Activated CD4-positive, alpha-beta memory T cell treated with anti-CD3 and anti-CD28 coated beads, Interleukin-2, amount 10 ng/mL, durations not matched to agents 7 days and 5 days (primary cell): ENCODE measurements at regions not wholly inside any gene's neighbourhood (a gene's known extent, or its start where the extent isn't known, plus 50 kb on each side); places are given as distances from the start of the nearest gene placed in this dataset.

Experiments
- CTCF ChIA-PET: fragments of 350-600 bp; sonication (Branson Sonifier 250); formaldehyde crosslinking; loops from one replicate; lab custom pipeline; 2021; ENCODE audit warnings: antibody characterized with exemption, inconsistent platforms; lab: Charles Lee
- POLR2A ChIA-PET: fragments of 350-600 bp; sonication (Branson Sonifier 250); formaldehyde crosslinking; loops from one replicate; lab custom pipeline; 2021; ENCODE audit warnings: antibody characterized with exemption; lab: Charles Lee
- DNase-seq: peaks from one replicate; pipeline ENCODE4 v3.0.0-alpha.2; 2020
- H3K27ac Mint-ChIP-seq: one replicate; pipeline ENCODE4 v1.8.0; 2021; ENCODE audit warnings: mild to moderate bottlenecking, mixed read lengths
- H3K27me3 Mint-ChIP-seq: one replicate; pipeline ENCODE4 v1.8.0; 2021; ENCODE audit warnings: mixed read lengths
- H3K36me3 Mint-ChIP-seq: one replicate; pipeline ENCODE4 v1.8.0; 2021; ENCODE audit warnings: low read depth, mixed read lengths
- H3K4me1 Mint-ChIP-seq: one replicate; pipeline ENCODE4 v1.8.0; 2021; ENCODE audit warnings: mixed read lengths
- H3K4me3 Mint-ChIP-seq: one replicate; pipeline ENCODE4 v1.8.0; 2021; ENCODE audit warnings: mild to moderate bottlenecking, mixed read lengths
- H3K9me3 Mint-ChIP-seq: one replicate; pipeline ENCODE4 v1.8.0; 2021; ENCODE audit warnings: mixed read lengths

DNA sequence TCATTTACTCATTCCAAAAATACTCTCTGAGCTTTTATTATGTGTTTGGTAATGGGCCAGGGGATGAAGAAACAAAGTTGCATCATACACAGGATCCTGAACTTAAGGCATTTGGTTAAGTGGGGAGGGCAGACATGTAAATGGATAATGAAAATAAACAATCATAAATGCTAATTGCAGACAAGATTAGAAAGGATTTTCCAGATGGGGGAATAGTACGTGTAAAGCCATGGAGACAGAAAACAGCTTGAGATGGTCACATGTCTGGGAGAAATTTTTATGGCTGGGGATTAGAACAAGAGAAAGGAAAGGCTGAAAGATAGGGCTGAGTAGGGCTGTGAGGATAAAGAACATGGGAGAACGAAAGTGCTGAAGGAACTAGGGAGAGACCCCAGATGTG, 534.3 kb upstream of the LARGE1 start:
- ChIA-PET POLR2A (no interaction called here), CTCF (no interaction called here)
- Mint-ChIP-seq H3K4me1 (no peaks in the 10 kb centered on the region), H3K36me3 (no peaks in the 10 kb centered on the region), H3K4me3 (no peak overlapping the region), H3K9me3 (peaks cover 12% of the 10 kb centered on the region), H3K27me3 (no peaks in the 10 kb centered on the region), H3K27ac (no peak overlapping the region)
- no peak for DNase-seq

DNA sequence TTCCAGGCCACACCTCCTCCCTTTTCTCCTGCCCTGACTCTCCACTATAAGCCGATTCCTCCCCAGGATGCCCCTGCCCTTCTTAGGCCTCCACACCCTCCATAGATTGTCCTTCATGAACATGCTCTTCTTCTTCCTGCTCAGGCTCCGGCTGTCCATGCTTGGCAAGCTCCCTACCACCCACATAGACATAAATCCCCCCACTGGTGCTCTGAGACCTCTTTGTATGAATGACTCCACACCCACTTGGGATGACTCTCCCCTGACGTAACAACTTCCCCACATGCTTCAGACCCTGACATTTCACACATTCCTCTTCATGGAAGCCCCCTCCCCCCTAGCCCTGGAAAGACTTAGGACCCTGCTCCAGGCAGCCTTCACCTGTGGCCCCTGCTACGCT, 542.5 kb upstream of the LARGE1 start:
- ChIA-PET CTCF (no interaction called here), POLR2A (no interaction called here)
- Mint-ChIP-seq H3K4me1 (no peaks in the 10 kb centered on the region), H3K36me3 (no peaks in the 10 kb centered on the region), H3K9me3 (peaks cover 9% of the 10 kb centered on the region), H3K27ac (no peak overlapping the region), H3K4me3 (no peak overlapping the region), H3K27me3 (no peaks in the 10 kb centered on the region)
- no peak for DNase-seq

DNA sequence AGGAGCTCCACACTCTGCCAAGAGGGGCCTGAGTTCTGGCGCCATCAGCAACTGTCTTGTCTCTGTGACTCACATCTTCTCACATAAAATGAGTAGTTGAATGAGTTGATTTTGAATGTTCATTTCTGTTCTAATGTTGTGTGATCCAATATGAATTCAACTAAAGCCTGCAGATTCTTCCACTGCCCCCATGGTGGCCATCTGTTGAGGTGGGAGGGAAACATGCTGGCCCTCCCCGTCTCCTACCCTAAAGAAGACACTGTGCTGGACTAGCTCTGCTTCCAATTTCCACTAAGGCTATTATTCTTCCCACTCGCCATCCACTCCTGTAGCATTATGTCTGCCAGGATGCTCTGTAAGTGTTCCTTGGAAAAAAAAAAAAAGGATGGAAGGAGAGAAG, 555.6 kb upstream of the LARGE1 start:
- H3K36me3 Mint-ChIP-seq, result no peaks in the 10 kb centered on the region
- H3K27me3 Mint-ChIP-seq, result no peaks in the 10 kb centered on the region
- H3K27ac Mint-ChIP-seq, result no peak overlapping the region
- no peaks in the 10 kb centered on the region for H3K4me1 Mint-ChIP-seq
- POLR2A ChIA-PET, result no interaction called here
- peaks cover 18% of the 10 kb centered on the region for H3K9me3 Mint-ChIP-seq
- no peak for DNase-seq
- H3K4me3 Mint-ChIP-seq, result no peak overlapping the region
- CTCF ChIA-PET, result no interaction called here

DNA sequence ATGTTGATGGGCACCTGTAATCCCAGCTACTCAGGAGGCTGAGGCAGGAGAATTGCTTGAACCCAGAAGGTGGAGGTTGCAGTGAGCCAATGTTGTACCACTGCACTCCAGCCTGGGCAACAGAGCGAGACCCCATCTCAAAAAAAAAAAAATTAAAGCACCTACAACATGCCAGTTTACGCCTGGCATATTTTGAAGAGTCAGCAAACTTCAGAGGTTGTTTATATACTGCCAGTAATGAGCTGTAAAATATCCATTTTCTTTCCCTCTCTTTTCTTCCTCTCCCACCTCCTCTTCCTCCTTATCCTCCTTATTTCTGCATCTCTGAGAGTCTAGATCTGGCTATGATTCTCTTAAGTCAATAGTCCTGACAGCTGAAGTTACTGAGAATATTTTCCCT, 556.5 kb upstream of the LARGE1 start:
- H3K27me3 Mint-ChIP-seq, result no peaks in the 10 kb centered on the region
- CTCF ChIA-PET, result no interaction called here
- POLR2A ChIA-PET, result no interaction called here

DNA sequence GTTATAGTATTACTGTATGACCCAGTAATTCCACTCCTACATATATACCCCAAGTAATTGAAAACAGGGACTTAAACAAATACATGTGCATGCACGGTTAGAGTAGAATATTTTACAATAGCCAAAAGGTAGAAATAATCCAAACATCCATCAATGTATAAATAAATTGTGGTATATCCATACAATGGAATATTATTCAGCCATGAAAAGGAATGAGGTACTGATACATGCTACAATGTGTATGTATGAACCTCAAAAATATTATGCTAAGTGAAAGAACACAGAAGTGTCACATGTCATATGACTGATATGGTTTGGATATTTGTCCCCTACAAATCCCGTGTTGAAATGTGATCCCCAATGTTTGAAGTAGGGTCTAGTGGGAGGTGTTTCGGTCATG, 560.8 kb upstream of the LARGE1 start:
- no peaks in the 10 kb centered on the region for H3K27me3 Mint-ChIP-seq
- peaks cover 27% of the 10 kb centered on the region for H3K9me3 Mint-ChIP-seq
- no peak overlapping the region for H3K27ac Mint-ChIP-seq
- no peaks in the 10 kb centered on the region for H3K4me1 Mint-ChIP-seq
- ChIA-PET POLR2A (no interaction called here), CTCF (no interaction called here)
- H3K36me3 Mint-ChIP-seq, result no peaks in the 10 kb centered on the region
- H3K4me3 Mint-ChIP-seq, result no peak overlapping the region
- no peak for DNase-seq

More for the DNA sequence above, 556.5 kb upstream of the LARGE1 start:
- Mint-ChIP-seq H3K27ac (no peak overlapping the region), H3K4me1 (no peaks in the 10 kb centered on the region), H3K9me3 (peaks cover 19% of the 10 kb centered on the region), H3K36me3 (no peaks in the 10 kb centered on the region), H3K4me3 (no peak overlapping the region)
- no peak for DNase-seq

DNA sequence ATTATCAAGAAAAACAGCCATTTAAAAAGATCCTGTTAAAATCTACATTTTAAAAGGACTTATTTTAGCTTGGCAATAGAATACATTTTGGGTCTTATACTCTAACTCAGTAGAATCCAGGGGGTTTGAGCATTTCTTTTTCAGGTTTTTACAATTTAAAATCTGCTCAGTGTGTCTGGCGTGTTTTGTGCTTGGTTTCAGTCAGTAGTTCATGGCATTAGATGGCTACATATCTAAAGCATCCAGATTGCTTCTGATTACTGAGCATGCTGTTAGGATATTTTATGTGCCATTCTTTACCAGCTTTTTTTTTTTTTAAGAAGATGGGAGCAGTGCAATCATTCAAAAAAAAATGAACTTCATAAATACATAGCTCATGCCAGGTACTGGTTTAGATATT, 566.1 kb upstream of the LARGE1 start:
- no peaks in the 10 kb centered on the region for H3K4me1 Mint-ChIP-seq
- no peaks in the 10 kb centered on the region for H3K27me3 Mint-ChIP-seq
- DNase-seq, result no peak
- POLR2A ChIA-PET, result no interaction called here
- H3K36me3 Mint-ChIP-seq, result no peaks in the 10 kb centered on the region
- no peak overlapping the region for H3K4me3 Mint-ChIP-seq
- H3K27ac Mint-ChIP-seq, result no peak overlapping the region
- peaks cover 21% of the 10 kb centered on the region for H3K9me3 Mint-ChIP-seq
- CTCF ChIA-PET, result no interaction called here

DNA sequence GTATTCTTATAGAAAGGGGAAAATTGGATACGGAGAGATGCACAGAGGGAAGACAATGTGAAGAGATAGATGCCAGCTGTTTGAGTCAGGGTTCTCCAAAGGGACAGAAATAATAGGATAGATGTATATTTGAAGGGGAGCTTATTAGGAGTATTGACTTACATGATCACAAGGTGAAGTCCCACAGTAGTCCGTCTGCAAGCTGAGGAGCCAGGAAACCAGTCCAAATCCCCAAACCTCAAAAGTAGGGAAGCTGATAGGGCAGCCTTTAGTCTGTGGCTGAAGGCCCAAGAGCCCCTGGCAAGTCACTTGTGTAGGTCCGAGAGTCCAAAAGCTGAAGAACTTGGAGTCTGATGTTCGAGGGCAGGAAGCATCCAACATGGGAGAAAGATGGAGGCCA, 569.6 kb upstream of the LARGE1 start:
- H3K36me3 Mint-ChIP-seq, result no peaks in the 10 kb centered on the region
- H3K4me3 Mint-ChIP-seq, result no peak overlapping the region
- H3K27ac Mint-ChIP-seq, result no peak overlapping the region
- POLR2A ChIA-PET, result no interaction called here
- H3K27me3 Mint-ChIP-seq, result no peaks in the 10 kb centered on the region
- DNase-seq, result no peak
- peaks cover 23% of the 10 kb centered on the region for H3K9me3 Mint-ChIP-seq
- CTCF ChIA-PET, result no interaction called here
- H3K4me1 Mint-ChIP-seq, result no peaks in the 10 kb centered on the region

DNA sequence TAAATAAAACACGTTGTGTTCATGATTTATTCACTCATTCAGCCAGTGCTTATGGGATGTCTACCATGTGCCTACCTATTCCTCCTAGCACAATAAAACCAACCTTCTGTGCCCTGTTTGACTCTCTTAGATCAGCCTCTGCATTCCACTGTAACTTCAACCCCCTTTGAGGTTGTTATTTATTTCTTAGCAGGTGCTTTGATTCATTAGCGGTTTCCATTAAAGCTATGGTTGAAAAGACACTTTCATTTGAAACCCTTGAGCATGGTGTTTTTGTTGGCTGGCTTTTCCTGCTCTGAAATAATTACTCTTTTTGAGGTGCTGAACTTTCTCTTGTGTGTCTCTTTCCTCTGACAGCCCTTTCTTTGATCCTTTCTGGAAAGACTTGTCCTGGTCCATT, 570.6 kb upstream of the LARGE1 start:
- ChIA-PET CTCF (no interaction called here), POLR2A (no interaction called here)
- Mint-ChIP-seq H3K27me3 (no peaks in the 10 kb centered on the region), H3K27ac (no peak overlapping the region), H3K36me3 (no peaks in the 10 kb centered on the region), H3K4me3 (no peak overlapping the region), H3K4me1 (no peaks in the 10 kb centered on the region), H3K9me3 (peaks cover 23% of the 10 kb centered on the region)
- no peak for DNase-seq

DNA sequence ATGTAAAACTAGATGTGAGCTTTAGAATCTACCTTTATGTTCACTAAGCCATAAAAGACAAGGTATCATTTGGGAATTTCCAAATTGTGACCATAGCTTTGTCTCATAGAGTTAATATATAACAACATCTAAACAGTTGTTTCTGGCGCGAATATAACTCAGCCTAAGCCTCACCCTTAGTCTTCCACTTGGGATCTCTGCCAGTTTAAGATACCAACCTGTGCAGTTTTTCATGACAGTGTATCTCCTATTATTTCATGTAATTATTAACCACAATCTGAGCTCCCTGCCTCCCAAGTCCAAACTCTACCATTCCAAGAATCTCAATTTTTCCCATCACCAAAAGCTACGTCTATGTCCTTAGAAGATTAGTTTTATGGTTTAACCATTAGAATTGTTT, 572.5 kb upstream of the ISX start:
- Mint-ChIP-seq H3K27me3 (no peaks in the 10 kb centered on the region), H3K9me3 (peaks cover 21% of the 10 kb centered on the region), H3K27ac (no peak overlapping the region), H3K36me3 (no peaks in the 10 kb centered on the region), H3K4me1 (no peaks in the 10 kb centered on the region), H3K4me3 (no peak overlapping the region)
- no peak for DNase-seq
- CTCF ChIA-PET, result no interaction called here
- POLR2A ChIA-PET, result no interaction called here

DNA sequence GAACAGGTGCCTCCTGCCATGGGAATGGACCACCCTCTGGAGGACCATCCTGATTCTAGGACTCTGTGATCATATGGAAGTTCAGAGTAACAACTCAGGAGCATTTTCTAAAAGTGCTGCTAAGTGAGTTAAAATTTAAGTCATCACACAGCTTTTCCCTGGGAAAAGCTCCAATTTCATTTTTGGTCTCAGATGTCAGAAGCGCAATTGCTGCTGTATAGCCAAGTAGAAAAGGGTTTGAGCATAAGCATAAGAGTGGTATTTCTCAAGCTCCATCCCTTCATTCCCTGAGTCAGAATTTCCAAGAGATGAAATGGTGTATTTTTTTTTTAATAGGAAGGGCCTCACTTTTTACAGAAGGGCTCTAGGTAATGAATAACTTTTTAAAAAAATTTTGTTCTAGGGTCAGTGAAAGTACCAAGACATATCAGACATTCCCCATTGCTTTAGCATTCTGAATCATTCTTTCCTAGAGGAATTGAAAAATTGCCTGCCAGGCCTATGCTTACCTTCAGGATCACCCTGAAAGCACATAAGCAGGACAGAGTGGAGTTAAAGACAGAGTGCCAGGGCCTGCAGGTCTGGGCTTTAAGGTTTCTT, 564.5 kb upstream of the ISX start:
- Mint-ChIP-seq H3K4me1 (no peaks in the 10 kb centered on the region), H3K27me3 (no peaks in the 10 kb centered on the region), H3K27ac (no peak overlapping the region), H3K4me3 (no peak overlapping the region), H3K36me3 (no peaks in the 10 kb centered on the region), H3K9me3 (peaks cover 9% of the 10 kb centered on the region)
- POLR2A ChIA-PET, result no interaction called here
- no peak for DNase-seq
- CTCF ChIA-PET, result no interaction called here

DNA sequence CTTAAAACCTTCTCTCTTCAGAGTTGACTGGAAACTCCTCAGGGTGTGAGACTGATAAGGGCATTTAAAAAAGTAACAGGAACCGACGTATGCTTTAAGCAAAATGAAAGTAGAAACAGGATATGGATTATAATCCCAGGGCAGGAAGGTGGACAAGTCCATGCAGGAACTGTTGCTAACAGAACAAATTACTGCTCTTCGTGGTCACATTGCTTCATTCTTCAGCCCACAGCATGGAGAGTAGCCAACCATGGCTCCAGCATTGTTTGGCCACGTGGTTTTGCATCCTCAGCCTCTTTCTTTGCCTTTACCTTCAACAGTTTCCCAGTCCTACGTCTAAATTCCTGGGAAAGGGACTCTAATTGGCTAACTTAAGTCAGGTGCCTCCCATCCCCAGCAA, 563.1 kb upstream of the ISX start:
- H3K27ac Mint-ChIP-seq, result no peak overlapping the region
- no peaks in the 10 kb centered on the region for H3K36me3 Mint-ChIP-seq
- no peaks in the 10 kb centered on the region for H3K27me3 Mint-ChIP-seq
- H3K4me1 Mint-ChIP-seq, result no peaks in the 10 kb centered on the region
- DNase-seq, result no peak
- H3K9me3 Mint-ChIP-seq, result peaks cover 14% of the 10 kb centered on the region
- POLR2A ChIA-PET, result no interaction called here
- CTCF ChIA-PET, result no interaction called here
- H3K4me3 Mint-ChIP-seq, result no peak overlapping the region

DNA sequence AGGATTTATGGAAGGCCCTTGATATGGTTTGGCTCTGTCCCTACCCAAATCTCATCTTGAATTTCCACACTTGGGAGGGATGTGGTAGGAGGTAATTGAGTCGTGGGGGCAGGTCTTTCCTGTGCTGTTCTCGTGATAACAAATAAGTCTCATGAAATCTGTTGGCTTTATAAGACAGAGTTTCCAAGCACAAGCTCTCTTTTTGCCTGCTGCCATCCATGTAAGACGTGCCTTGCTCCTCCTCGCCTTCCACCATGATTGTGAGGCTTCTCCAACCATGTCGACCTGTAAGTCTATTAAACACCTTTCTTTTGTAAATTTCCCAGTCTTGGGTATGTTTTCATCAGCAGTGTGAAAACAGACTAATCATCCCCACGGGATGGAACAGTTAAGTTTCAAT, 557.2 kb upstream of the ISX start:
- Mint-ChIP-seq H3K36me3 (no peaks in the 10 kb centered on the region), H3K9me3 (peaks cover 29% of the 10 kb centered on the region), H3K4me1 (no peaks in the 10 kb centered on the region), H3K4me3 (no peak overlapping the region), H3K27ac (no peak overlapping the region), H3K27me3 (no peaks in the 10 kb centered on the region)
- ChIA-PET POLR2A (no interaction called here), CTCF (no interaction called here)
- DNase-seq, result no peak

DNA sequence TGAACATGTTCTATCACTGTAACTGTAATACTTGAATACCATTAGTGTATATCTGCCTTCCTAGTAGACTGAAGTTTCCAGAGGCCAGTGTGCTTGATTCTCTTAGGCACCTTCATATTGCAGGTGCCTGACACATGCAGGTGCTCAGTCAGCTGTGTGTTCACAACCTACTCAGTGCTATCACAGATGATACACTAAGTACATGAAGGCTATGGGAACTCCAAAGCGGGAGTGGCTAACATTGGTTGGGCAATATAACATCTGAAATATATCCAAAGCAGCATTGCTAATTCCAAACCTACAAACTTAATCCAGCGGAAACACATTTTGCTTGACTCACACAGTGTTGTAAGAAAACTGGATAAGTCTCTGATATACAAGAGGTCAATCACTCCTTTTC, 539.3 kb upstream of the ISX start:
- Mint-ChIP-seq H3K4me3 (no peak overlapping the region), H3K4me1 (no peaks in the 10 kb centered on the region), H3K36me3 (no peaks in the 10 kb centered on the region), H3K27ac (no peak overlapping the region), H3K9me3 (peaks cover 3% of the 10 kb centered on the region), H3K27me3 (no peaks in the 10 kb centered on the region)
- CTCF ChIA-PET, result no interaction called here
- DNase-seq, result no peak
- POLR2A ChIA-PET, result no interaction called here

DNA sequence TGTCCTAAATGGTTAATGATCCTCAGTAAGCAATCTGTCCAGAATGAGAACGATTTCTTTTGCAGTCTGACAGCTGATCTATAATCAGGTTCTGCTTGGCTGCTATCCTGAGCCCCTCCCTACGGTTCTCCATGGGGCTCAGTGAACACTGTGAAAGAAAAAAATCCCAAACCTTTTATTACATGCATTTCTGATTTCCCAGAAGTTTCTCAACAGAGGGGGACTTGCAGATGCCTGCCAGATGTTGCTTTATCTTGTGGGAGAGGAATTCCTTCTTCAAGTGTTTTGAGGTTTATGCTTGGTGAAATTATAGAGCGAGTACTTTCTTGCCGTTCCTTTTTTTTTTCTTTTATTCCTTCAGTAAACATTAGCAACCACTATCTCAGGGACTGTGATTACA, 531.9 kb upstream of the ISX start:
- Mint-ChIP-seq H3K4me3 (no peak overlapping the region), H3K4me1 (no peaks in the 10 kb centered on the region), H3K9me3 (peaks cover 7% of the 10 kb centered on the region), H3K27ac (no peak overlapping the region), H3K36me3 (no peaks in the 10 kb centered on the region), H3K27me3 (no peaks in the 10 kb centered on the region)
- DNase-seq, result no peak
- ChIA-PET POLR2A (no interaction called here), CTCF (no interaction called here)
